ENCODE measurements at regions not wholly inside any gene's neighbourhood (a gene's known extent, or its start where the extent isn't known, plus 50 kb on each side); places are given as distances from the start of the nearest gene placed in this dataset.
A peak's percentile ranks its signal among the peaks of the same experiment; 100 is the strongest.

DNA sequence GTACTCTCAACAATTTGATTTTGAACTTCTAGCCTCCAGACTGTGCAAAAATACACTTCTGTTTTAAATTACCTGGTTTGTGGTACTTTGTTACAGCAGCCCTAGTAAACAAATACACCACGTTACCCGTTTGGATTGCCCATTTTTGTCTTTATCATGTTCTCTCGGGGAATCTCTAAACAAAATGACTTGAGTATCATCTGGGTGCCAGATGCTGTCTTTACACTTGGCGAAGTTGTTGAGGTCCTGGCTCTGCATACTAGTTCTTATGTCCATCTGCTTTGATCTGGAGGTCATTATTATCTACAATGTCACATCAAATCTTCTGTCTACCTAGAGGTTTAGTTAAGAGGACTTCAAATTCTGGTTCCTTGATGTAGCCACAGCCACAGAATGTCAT lies 142.4 kb upstream of the NRIP1 start:
- no peaks in the 10 kb centered on the region for H3K36me3 ChIP-seq (replicated peaks in 1 of 2; ENCODE audit: control insufficient read depth in 1 of 2, insufficient read depth in 2 of 2, low read length in 2 of 2)
- peak overlapping the region in 1 of 3 experiments; percentile 63 for H3K4me3 ChIP-seq (replicated peaks in 1 of 3; ENCODE audit: low read depth in 2 of 3, low read length in 3 of 3)
- peak overlapping the region; percentile 94 to 96 (median 95) for H3K27ac Mint-ChIP-seq
- TF ChIP-seq, protein P1, sequence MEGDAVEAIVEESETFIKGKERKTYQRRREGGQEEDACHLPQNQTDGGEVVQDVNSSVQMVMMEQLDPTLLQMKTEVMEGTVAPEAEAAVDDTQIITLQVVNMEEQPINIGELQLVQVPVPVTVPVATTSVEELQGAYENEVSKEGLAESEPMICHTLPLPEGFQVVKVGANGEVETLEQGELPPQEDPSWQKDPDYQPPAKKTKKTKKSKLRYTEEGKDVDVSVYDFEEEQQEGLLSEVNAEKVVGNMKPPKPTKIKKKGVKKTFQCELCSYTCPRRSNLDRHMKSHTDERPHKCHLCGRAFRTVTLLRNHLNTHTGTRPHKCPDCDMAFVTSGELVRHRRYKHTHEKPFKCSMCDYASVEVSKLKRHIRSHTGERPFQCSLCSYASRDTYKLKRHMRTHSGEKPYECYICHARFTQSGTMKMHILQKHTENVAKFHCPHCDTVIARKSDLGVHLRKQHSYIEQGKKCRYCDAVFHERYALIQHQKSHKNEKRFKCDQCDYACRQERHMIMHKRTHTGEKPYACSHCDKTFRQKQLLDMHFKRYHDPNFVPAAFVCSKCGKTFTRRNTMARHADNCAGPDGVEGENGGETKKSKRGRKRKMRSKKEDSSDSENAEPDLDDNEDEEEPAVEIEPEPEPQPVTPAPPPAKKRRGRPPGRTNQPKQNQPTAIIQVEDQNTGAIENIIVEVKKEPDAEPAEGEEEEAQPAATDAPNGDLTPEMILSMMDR (IDR thresholded peaks at IDR 0.05), result no peak
- DNase-seq, result no peak
- H2AFZ ChIP-seq (ENCODE audit: insufficient read depth, low read depth, low read length, poor library complexity, severe bottlenecking), result no peak overlapping the region
- no peaks in the 10 kb centered on the region for H3K79me2 ChIP-seq (ENCODE audit: insufficient read depth, low read length)
- H3K4me1 Mint-ChIP-seq, result peaks cover 81% of the 10 kb centered on the region
- peaks cover 0 to 2% (median 0%) of the 10 kb centered on the region in 3 donors for H3K27me3 Mint-ChIP-seq (ENCODE audit: low read depth in 3 of 3)
- intact Hi-C loops (cut with micrococcal nuclease), result loop anchor here in 1 of 2 donors (5.0 to 10.0 kb wide), 2 partner anchors 140 to 478 kb away; no protein-coding TSS in a partner anchor
- H3K9ac ChIP-seq (ENCODE audit: insufficient read depth, low read length, poor library complexity, severe bottlenecking), result no peak overlapping the region
- no peaks in the 10 kb centered on the region for H4K20me1 ChIP-seq (ENCODE audit: insufficient read depth, low read length)
- H3K4me2 ChIP-seq (replicated peaks; ENCODE audit: extremely low read depth, low read length, poor library complexity, severe bottlenecking), result peak overlapping the region; percentile 71
- no peaks in the 10 kb centered on the region for H3K36me3 Mint-ChIP-seq
- H3K4me3 Mint-ChIP-seq, result peak overlapping the region; percentile 48 to 86
- WGBS (ENCODE audit: insufficient coverage), result 88% methylated on average over 4 of the region's 4 CpGs
- H3K4me1 ChIP-seq (ENCODE audit: control insufficient read depth in 1 of 2, insufficient read depth in 2 of 2, low read length in 2 of 2), result peaks cover 77 to 86% of the 10 kb centered on the region in 2 donors
- peak overlapping the region; percentile 39 to 77 for H3K27ac ChIP-seq (ENCODE audit: low read depth in 1 of 2, low read length in 2 of 2)
- no peaks in the 10 kb centered on the region for H3K27me3 ChIP-seq (ENCODE audit: control insufficient read depth in 2 of 2, insufficient read depth in 2 of 2, low read length in 2 of 2)
- H3K9me3 ChIP-seq (replicated peaks in 1 of 2; ENCODE audit: control insufficient read depth in 1 of 2, insufficient read depth in 1 of 2, low read length in 2 of 2), result no peaks in the 10 kb centered on the region
- H3K9me3 Mint-ChIP-seq, result no peaks in the 10 kb centered on the region

DNA sequence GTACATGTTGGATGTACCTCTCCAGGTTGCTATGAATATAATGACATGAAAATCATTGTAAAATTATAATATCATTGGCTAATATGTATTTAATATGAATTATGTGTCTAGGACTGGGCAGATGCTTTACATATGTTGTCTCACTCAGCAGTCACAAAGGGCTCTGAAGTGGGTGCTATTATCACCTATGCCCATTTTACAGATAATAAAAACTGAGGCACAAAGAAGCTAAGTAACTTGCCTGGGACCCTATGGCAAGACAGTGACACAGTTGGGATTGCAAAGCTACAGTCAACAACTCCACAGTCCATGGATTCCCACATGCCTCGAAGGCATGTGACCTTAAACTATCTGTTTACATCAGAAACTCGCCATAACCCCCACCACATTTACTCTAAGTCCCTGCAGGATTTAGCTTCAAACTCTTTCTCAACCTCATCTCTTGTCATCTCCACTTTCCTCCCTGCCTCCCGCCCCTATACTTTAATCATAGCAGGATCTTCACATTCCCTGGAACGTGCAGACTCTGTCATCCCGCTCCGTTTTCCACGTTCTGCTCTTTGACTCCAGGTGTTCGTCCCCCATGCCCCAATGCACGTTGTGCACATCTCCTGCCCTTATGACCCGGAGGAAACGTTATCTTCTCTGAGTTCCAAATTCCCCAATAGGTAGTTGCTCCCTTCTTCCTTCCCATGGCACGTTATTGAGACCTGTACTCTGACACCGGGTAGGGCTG lies 143.0 kb upstream of the NRIP1 start:
- Mint-ChIP-seq H3K27me3 (ENCODE audit: low read depth in 3 of 3) (peaks cover 0 to 2% (median 0%) of the 10 kb centered on the region in 3 donors), H3K4me1 (peaks cover 83% of the 10 kb centered on the region), H3K36me3 (no peaks in the 10 kb centered on the region), H3K9me3 (no peaks in the 10 kb centered on the region), H3K4me3 (no peak overlapping the region), H3K27ac (peak overlapping the region; percentile 60 to 96 (median 95))
- Histone ChIP-seq H3K9me3 (replicated peaks in 1 of 2; ENCODE audit: control insufficient read depth in 1 of 2, insufficient read depth in 1 of 2, low read length in 2 of 2) (no peaks in the 10 kb centered on the region), H3K4me3 (replicated peaks in 1 of 3; ENCODE audit: low read depth in 2 of 3, low read length in 3 of 3) (peak overlapping the region in 1 of 3 experiments; percentile 63), H3K4me2 (replicated peaks; ENCODE audit: extremely low read depth, low read length, poor library complexity, severe bottlenecking) (no peak overlapping the region), H3K9ac (ENCODE audit: insufficient read depth, low read length, poor library complexity, severe bottlenecking) (no peak overlapping the region), H3K27me3 (ENCODE audit: control insufficient read depth in 2 of 2, insufficient read depth in 2 of 2, low read length in 2 of 2) (no peaks in the 10 kb centered on the region), H3K36me3 (replicated peaks in 1 of 2; ENCODE audit: control insufficient read depth in 1 of 2, insufficient read depth in 2 of 2, low read length in 2 of 2) (no peaks in the 10 kb centered on the region), H4K20me1 (ENCODE audit: insufficient read depth, low read length) (no peaks in the 10 kb centered on the region), H3K4me1 (ENCODE audit: control insufficient read depth in 1 of 2, insufficient read depth in 2 of 2, low read length in 2 of 2) (peaks cover 82 to 92% of the 10 kb centered on the region in 2 donors), H2AFZ (ENCODE audit: insufficient read depth, low read depth, low read length, poor library complexity, severe bottlenecking) (no peak overlapping the region), H3K79me2 (ENCODE audit: insufficient read depth, low read length) (no peaks in the 10 kb centered on the region), H3K27ac (ENCODE audit: low read depth in 1 of 2, low read length in 2 of 2) (peak overlapping the region in 1 of 2 donors; percentile 77)
- TF ChIP-seq, protein P1 (IDR thresholded peaks at IDR 0.05), result no peak
- DNase-seq, result no peak
- WGBS (ENCODE audit: insufficient coverage), result 97% methylated on average over 11 of the region's 13 CpGs
- intact Hi-C loops (cut with micrococcal nuclease), result loop anchor here in 1 of 2 donors (5.0 to 10.0 kb wide), 2 partner anchors 141 to 477 kb away; no protein-coding TSS in a partner anchor

All from CD14-positive monocyte (primary cell).